Right lobe of liver (tissue), 6 donors: ENCODE measurements at regions not wholly inside any gene's neighbourhood (a gene's known extent, or its start where the extent isn't known, plus 50 kb on each side); places are given as distances from the start of the nearest gene placed in this dataset.
A peak's percentile ranks its signal among the peaks of the same experiment; 100 is the strongest.

ENCODE experiments used
- ATAC-seq, 4 donors: fragments of 200-7000 bp; cut with Tn5 transposase; one replicate each; pipeline ENCODE4 v1.9.1; 2020; ENCODE audit warnings: mild to moderate bottlenecking in 4 of 4, moderate library complexity in 4 of 4
- DNase-seq, 3 donors: peaks; one replicate each; pipeline ENCODE4 v3.0.0-alpha.2; 2020
- H3K27ac ChIP-seq, 3 donors: fragments of 200-600 bp; one replicate each; pipeline ENCODE4 v1.8.0; 2022
- H3K27me3 ChIP-seq, 2 donors: fragments of 200-600 bp; one replicate each; pipeline ENCODE4 v1.8.0; 2022
- H3K36me3 ChIP-seq, 4 donors: fragments of 200-600 bp; sonication (generic) in 1 of 4; one replicate each; pipeline versions ENCODE4 v1.5.1 to v1.8.0; 2017 to 2022; ENCODE audit warnings: control low read depth in 1 of 4
- H3K4me1 ChIP-seq, 4 donors: fragments of 200-600 bp; sonication (generic) in 1 of 4; one replicate each; pipeline versions ENCODE4 v1.5.1 to v1.8.0; 2017 to 2022; ENCODE audit warnings: control low read depth in 1 of 4
- H3K4me3 ChIP-seq, 3 donors: fragments of 200-600 bp; one replicate each; pipeline ENCODE4 v1.8.0; 2022
- H3K9me3 ChIP-seq, 4 donors: fragments of 200-600 bp; sonication (generic) in 1 of 4; one replicate each; pipeline versions ENCODE4 v1.5.1 to v1.8.0; 2017 to 2022; ENCODE audit warnings: control low read depth in 1 of 4
- CTCF ChIP-seq, 4 donors: fragments of 200-600 bp in 3 of 4; fragments of 450-650 bp in 1 of 4; IDR thresholded peaks; one replicate each; pipeline versions ENCODE4 v1.5.1 to v1.8.0; 2016 to 2022; ENCODE audit warnings: antibody characterized with exemption in 4 of 4, mild to moderate bottlenecking in 2 of 4
- POLR2A ChIP-seq: fragments of 450-650 bp; IDR thresholded peaks from one replicate; pipeline ENCODE4 v1.6.1; 2017; ENCODE audit warnings: antibody characterized with exemption, mild to moderate bottlenecking
- WGBS: methylation state at CpG from one replicate; pipeline ENCODE4 v1.1.6; 2018; ENCODE audit warnings: low coverage, low lambda C conversion rate; ENCODE audit not compliant: insufficient coverage; ENCODE audit errors: missing lambda C conversion rate; 5-methylcytosine and 5-hydroxymethylcytosine counted together
- intact Hi-C, 2 donors: fragments of 100-400 bp; cut with DNase I; formaldehyde crosslinking; loops; one replicate each; pipeline versions ENCODE4 v1.11.2 to v1.14.1; 2022
- donor health status: DM: no; HTN: yes; CAD: no.
- donor health status: DM: no; HTN: no; CAD: no.
- donor health status: DM: no; HTN: no; CAD: no.
- donor health status: DM: no; HTN: yes; CAD: no.
- donor health status: DM: no; HTN: yes; CAD: no.

GRCh38 chr2:21332993-21333625 is 209.3 kb downstream of the TDRD15 start:
- ATAC-seq (peak in 1 of 4 donors; percentile 43), DNase-seq (peak in 2 of 3 donors; percentile 30 to 50)
- Histone ChIP-seq H3K36me3 (no peaks in the 10 kb centered on the region), H3K4me3 (no peak overlapping the region), H3K9me3 (no peaks in the 10 kb centered on the region), H3K4me1 (peaks cover 0 to 6% (median 3%) of the 10 kb centered on the region in 4 donors), H3K27me3 (no peaks in the 10 kb centered on the region), H3K27ac (no peak overlapping the region)
- 76% methylated on average over 3 of the region's 5 CpGs for WGBS
- TF ChIP-seq CTCF (IDR thresholded peaks at IDR 0.05), result no peak
- TF ChIP-seq POLR2A, result no peak
- intact Hi-C loops, result no loop called here

GRCh38 chr2:21333684-21334083 is 209.9 kb downstream of the TDRD15 start:
- no peak overlapping the region for H3K4me3 ChIP-seq
- no peaks in the 10 kb centered on the region for H3K36me3 ChIP-seq
- WGBS, result 50% methylated on average over 2 of the region's 2 CpGs
- intact Hi-C loops, result no loop called here
- peaks cover 0 to 6% (median 3%) of the 10 kb centered on the region in 4 donors for H3K4me1 ChIP-seq
- ATAC-seq, result no peak
- no peak overlapping the region for H3K27ac ChIP-seq
- no peak for DNase-seq
- TF ChIP-seq POLR2A (no peak), CTCF (IDR thresholded peaks at IDR 0.05) (no peak)
- H3K27me3 ChIP-seq, result no peaks in the 10 kb centered on the region
- no peaks in the 10 kb centered on the region for H3K9me3 ChIP-seq

GRCh38 chr2:21346984-21347383 is 223.2 kb downstream of the TDRD15 start:
- intact Hi-C loops, result no loop called here
- Histone ChIP-seq H3K9me3 (no peaks in the 10 kb centered on the region), H3K27me3 (no peaks in the 10 kb centered on the region), H3K27ac (no peak overlapping the region), H3K36me3 (no peaks in the 10 kb centered on the region), H3K4me1 (no peaks in the 10 kb centered on the region), H3K4me3 (no peak overlapping the region)
- ATAC-seq (no peak), DNase-seq (no peak)
- 69% methylated on average over 2 of the region's 2 CpGs for WGBS
- TF ChIP-seq POLR2A (no peak), CTCF (IDR thresholded peaks at IDR 0.05) (no peak)

DNA sequence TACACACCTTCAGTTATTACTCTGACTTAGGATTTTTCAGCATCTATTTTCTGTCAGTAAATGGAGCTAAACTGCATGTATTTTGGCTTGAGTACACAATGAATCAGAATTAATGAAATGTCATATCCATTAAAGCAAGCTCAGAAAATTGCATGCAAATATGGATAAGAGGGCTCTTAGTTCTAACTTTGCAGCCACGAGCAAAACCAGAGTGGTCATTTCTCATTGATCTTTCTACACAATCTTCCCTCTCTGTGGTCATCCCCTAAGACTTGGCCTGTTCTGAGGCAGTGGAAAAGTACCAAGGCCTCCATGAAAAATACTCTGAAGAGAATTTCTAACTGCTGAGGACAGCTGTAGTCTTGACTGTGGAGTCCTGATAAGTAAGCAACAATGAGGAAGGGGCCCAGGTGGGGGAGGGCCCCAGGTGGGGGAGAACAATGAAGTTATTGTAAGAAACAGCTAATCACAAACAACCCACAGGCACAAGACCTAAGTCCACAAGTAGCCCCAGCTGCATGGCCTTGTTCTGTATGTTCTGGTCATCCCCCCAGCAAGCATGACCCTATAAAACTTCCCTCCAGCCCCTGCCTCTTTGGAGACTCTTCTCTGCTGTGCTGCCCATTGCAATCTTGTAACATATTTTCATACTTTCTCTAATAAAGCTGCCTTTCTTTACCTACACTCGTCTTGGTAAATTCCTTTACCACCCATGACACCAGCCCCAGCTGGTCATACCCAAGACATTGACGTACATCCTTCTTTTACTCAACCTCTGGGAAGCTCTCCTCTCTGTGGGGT is 230.3 kb downstream of the TDRD15 start:
- 57% methylated on average over 3 of the region's 3 CpGs for WGBS
- ATAC-seq, result no peak
- Histone ChIP-seq H3K4me1 (no peaks in the 10 kb centered on the region), H3K36me3 (no peaks in the 10 kb centered on the region), H3K27ac (no peak overlapping the region), H3K4me3 (no peak overlapping the region), H3K27me3 (no peaks in the 10 kb centered on the region), H3K9me3 (no peaks in the 10 kb centered on the region)
- intact Hi-C loops, result no loop called here
- TF ChIP-seq CTCF (IDR thresholded peaks at IDR 0.05), result no peak
- TF ChIP-seq POLR2A, result no peak
- DNase-seq, result no peak
